Vagina (tissue), 2 donors: ENCODE measurements at regions not wholly inside any gene's neighbourhood (a gene's known extent, or its start where the extent isn't known, plus 50 kb on each side); places are given as distances from the start of the nearest gene placed in this dataset.

Experiments used
- DNase-seq, 2 donors: peaks; one replicate each; pipeline ENCODE4 v3.0.0-alpha.2; 2017; ENCODE audit errors: extremely low spot score in 2 of 2
- H3K27ac ChIP-seq: fragments of 200-600 bp; sonication (generic); one replicate; pipeline ENCODE4 v1.5.1; 2019
- H3K27me3 ChIP-seq: fragments of 200-600 bp; sonication (generic); one replicate; pipeline ENCODE4 v1.5.1; 2019
- H3K36me3 ChIP-seq, 2 donors: fragments of 200-600 bp; sonication (generic); one replicate each; pipeline ENCODE4 v1.5.1; 2017 to 2019
- H3K4me1 ChIP-seq: fragments of 200-600 bp; sonication (generic); one replicate; pipeline ENCODE4 v1.5.1; 2019
- H3K4me3 ChIP-seq, 2 donors: fragments of 200-600 bp; sonication (generic); 1 replicate in 1 of 2; 2 replicates in 1 of 2; pipeline ENCODE4 v1.5.1; 2016 to 2019
- H3K9me3 ChIP-seq: fragments of 200-600 bp; sonication (generic); one replicate; pipeline ENCODE4 v1.5.1; 2019
- CTCF ChIP-seq, 3 experiments: fragments of 450-650 bp in 2 of 3; fragments of 200-600 bp in 1 of 3; sonication (generic) in 1 of 3; IDR thresholded peaks; one replicate each; pipeline ENCODE4 v1.5.1; 2017 to 2019; ENCODE audit warnings: antibody characterized with exemption in 3 of 3, mild to moderate bottlenecking in 2 of 3, moderate library complexity in 2 of 3
- POLR2A ChIP-seq, 2 donors: fragments of 450-650 bp; IDR thresholded peaks; one replicate each; pipeline ENCODE4 v1.6.1; 2017; ENCODE audit warnings: antibody characterized with exemption in 2 of 2, mild to moderate bottlenecking in 2 of 2, moderate library complexity in 2 of 2
- POLR2AphosphoS5 ChIP-seq, 2 donors: sonication (generic); formaldehyde crosslinking; IDR thresholded peaks; one replicate each; pipeline ENCODE4 v1.9.0; 2017; ENCODE audit warnings: antibody characterized with exemption in 2 of 2, mild to moderate bottlenecking in 2 of 2, low read depth in 1 of 2; ENCODE audit not compliant: insufficient read depth in 1 of 2
- intact Hi-C: fragments of 100-400 bp; cut with DNase I; formaldehyde crosslinking; loops from one replicate; pipeline ENCODE4 v1.15.1; 2023

- Histone ChIP-seq H3K4me1 (no peaks in the 10 kb centered on the region), H3K27me3 (no peaks in the 10 kb centered on the region), H3K4me3 (no peak overlapping the region), H3K36me3 (no peaks in the 10 kb centered on the region), H3K9me3 (no peaks in the 10 kb centered on the region), H3K27ac (no peak overlapping the region)
- TF ChIP-seq POLR2AphosphoS5 (IDR thresholded peaks at IDR 0.05; ENCODE audit: insufficient read depth in 1 of 2, low read depth in 1 of 2) (no peak), CTCF (IDR thresholded peaks at IDR 0.05) (no peak), POLR2A (IDR thresholded peaks at IDR 0.05) (no peak)
- DNase-seq, result no peak
- intact Hi-C loops, result no loop called here
Observed at GRCh38 chr4:66416425-66416824, 746.1 kb upstream of the EPHA5 start.

GRCh38 chr4:66404141-66404540, 733.9 kb upstream of the EPHA5 start:
- intact Hi-C loops, result no loop called here
- Histone ChIP-seq H3K36me3 (no peaks in the 10 kb centered on the region), H3K27ac (no peak overlapping the region), H3K9me3 (no peaks in the 10 kb centered on the region), H3K27me3 (no peaks in the 10 kb centered on the region), H3K4me1 (no peaks in the 10 kb centered on the region), H3K4me3 (no peak overlapping the region)
- TF ChIP-seq POLR2A (IDR thresholded peaks at IDR 0.05) (no peak), CTCF (IDR thresholded peaks at IDR 0.05) (no peak), POLR2AphosphoS5 (IDR thresholded peaks at IDR 0.05; ENCODE audit: insufficient read depth in 1 of 2, low read depth in 1 of 2) (no peak)
- no peak for DNase-seq

GRCh38 chr4:66376921-66377320, 706.6 kb upstream of the EPHA5 start:
- H3K27ac ChIP-seq, result no peak overlapping the region
- no peaks in the 10 kb centered on the region for H3K4me1 ChIP-seq
- DNase-seq, result no peak
- intact Hi-C loops, result no loop called here
- H3K27me3 ChIP-seq, result no peaks in the 10 kb centered on the region
- no peak for TF ChIP-seq POLR2A (IDR thresholded peaks at IDR 0.05)
- TF ChIP-seq CTCF (IDR thresholded peaks at IDR 0.05), result no peak
- no peak for TF ChIP-seq POLR2AphosphoS5 (IDR thresholded peaks at IDR 0.05; ENCODE audit: insufficient read depth in 1 of 2, low read depth in 1 of 2)
- H3K9me3 ChIP-seq, result no peaks in the 10 kb centered on the region
- no peaks in the 10 kb centered on the region for H3K36me3 ChIP-seq
- no peak overlapping the region for H3K4me3 ChIP-seq

- intact Hi-C loops, result no loop called here
- Histone ChIP-seq H3K27ac (no peak overlapping the region), H3K27me3 (no peaks in the 10 kb centered on the region), H3K9me3 (no peaks in the 10 kb centered on the region), H3K4me3 (no peak overlapping the region), H3K4me1 (no peaks in the 10 kb centered on the region), H3K36me3 (no peaks in the 10 kb centered on the region)
- DNase-seq, result no peak
- TF ChIP-seq POLR2A (IDR thresholded peaks at IDR 0.05), result no peak
- no peak for TF ChIP-seq CTCF (IDR thresholded peaks at IDR 0.05)
- TF ChIP-seq POLR2AphosphoS5 (IDR thresholded peaks at IDR 0.05; ENCODE audit: insufficient read depth in 1 of 2, low read depth in 1 of 2), result no peak
Observed at GRCh38 chr4:66376396-66376795, 706.1 kb upstream of the EPHA5 start.

GRCh38 chr4:66373268-66373667, 703.0 kb upstream of the EPHA5 start:
- Histone ChIP-seq H3K36me3 (no peaks in the 10 kb centered on the region), H3K27me3 (no peaks in the 10 kb centered on the region), H3K4me3 (no peak overlapping the region), H3K4me1 (no peaks in the 10 kb centered on the region), H3K27ac (no peak overlapping the region), H3K9me3 (no peaks in the 10 kb centered on the region)
- intact Hi-C loops, result no loop called here
- DNase-seq, result no peak
- no peak for TF ChIP-seq POLR2AphosphoS5 (IDR thresholded peaks at IDR 0.05; ENCODE audit: insufficient read depth in 1 of 2, low read depth in 1 of 2)
- no peak for TF ChIP-seq CTCF (IDR thresholded peaks at IDR 0.05)
- no peak for TF ChIP-seq POLR2A (IDR thresholded peaks at IDR 0.05)
